ENCODE measurements at regions not wholly inside any gene's neighbourhood (a gene's known extent, or its start where the extent isn't known, plus 50 kb on each side); places are given as distances from the start of the nearest gene placed in this dataset.

- TF ChIP-seq EP300 (IDR thresholded peaks at IDR 0.05; ENCODE audit: borderline replicate concordance in 1 of 2, low read depth in 1 of 2, low read length in 1 of 2) (no peak), PBX3 (IDR thresholded peaks at IDR 0.05) (no peak), CTCF (IDR thresholded peaks at IDR 0.05) (no peak), CHD2 (IDR thresholded peaks at IDR 0.05; ENCODE audit: low read length, partially characterized antibody) (no peak), RAD21 (IDR thresholded peaks at IDR 0.05; ENCODE audit: low read length) (no peak), EZH2phosphoT487 (IDR thresholded peaks at IDR 0.05; ENCODE audit: borderline replicate concordance, low read depth) (no peak), GABPA (IDR thresholded peaks at IDR 0.05; ENCODE audit: low read depth) (no peak), USF1 (IDR thresholded peaks at IDR 0.05; ENCODE audit: borderline replicate concordance, low read depth) (no peak), YY1 (IDR thresholded peaks at IDR 0.05; ENCODE audit: low read depth) (no peak), JUND (IDR thresholded peaks at IDR 0.05) (no peak), POLR2AphosphoS5 (IDR thresholded peaks at IDR 0.05; ENCODE audit: low read depth, low read length) (no peak), NFIC (IDR thresholded peaks at IDR 0.05; ENCODE audit: borderline replicate concordance) (no peak), REST (IDR thresholded peaks at IDR 0.05; ENCODE audit: low read depth, low read length) (no peak), FOXM1 (IDR thresholded peaks at IDR 0.05; ENCODE audit: low read depth) (no peak)
These were observed 112.9 kb upstream of the DTNBP1 start for GRCh38 chr6:15775741-15776140.
